ENCODE measurements at regions not wholly inside any gene's neighbourhood (a gene's known extent, or its start where the extent isn't known, plus 50 kb on each side); places are given as distances from the start of the nearest gene placed in this dataset.

DNA sequence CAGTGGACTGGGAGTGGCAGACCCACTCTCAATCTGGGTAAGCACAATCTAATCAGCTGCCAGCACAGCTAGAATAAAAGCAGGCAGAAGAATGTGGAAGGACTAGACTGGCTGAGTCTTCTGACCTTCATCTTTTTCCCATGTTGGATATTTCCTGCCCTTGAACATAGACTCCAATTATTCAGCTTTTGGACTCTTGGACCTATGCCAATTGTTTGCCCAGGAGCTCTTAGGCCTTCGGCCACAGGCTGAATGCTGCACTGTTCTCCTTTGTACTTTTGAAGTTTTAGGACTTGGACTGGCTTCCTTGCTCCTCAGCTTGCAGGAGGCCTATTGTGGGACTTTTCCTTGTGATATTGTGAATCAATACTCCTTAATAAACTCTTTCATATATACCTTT is 477.7 kb upstream of the ZNF385D start:
- POLR2A ChIA-PET, result no interaction called here
- H3K4me2 ChIP-seq (ENCODE audit: low read length), result no peak overlapping the region
- no peak overlapping the region for H3K27ac ChIP-seq (ENCODE audit: low read depth, low read length)
- H3K4me3 ChIP-seq (replicated peaks in 1 of 2; ENCODE audit: low read depth in 1 of 2, low read length in 2 of 2), result no peak overlapping the region
- no peak overlapping the region for H3K9ac ChIP-seq (ENCODE audit: low read length)
- DNase-seq (ENCODE audit: low read depth, low spot score) (no peak), ATAC-seq (no peak)
- BruUV-seq (replicated peaks), result no TSS peak
- H4K20me1 ChIP-seq (ENCODE audit: insufficient read depth), result no peaks in the 10 kb centered on the region
- RAD21 ChIA-PET (ENCODE audit: low non-redundant PET in 1 of 2, low total read pairs in 2 of 2, uncharacterized antibody in 2 of 2, unreplicated experiment in 2 of 2), result no interaction called here
- H3K27me3 ChIP-seq (ENCODE audit: insufficient read depth, low read length), result no peaks in the 10 kb centered on the region
- H3K9me2 ChIP-seq (ENCODE audit: insufficient read depth), result no peaks in the 10 kb centered on the region
- H3K4me1 ChIP-seq (ENCODE audit: control insufficient read depth in 1 of 2, insufficient read depth in 2 of 2, low read length in 2 of 2), result no peaks in the 10 kb centered on the region
- CTCF ChIA-PET, result no interaction called here
- H2AFZ ChIP-seq (ENCODE audit: low read depth, low read length, poor library complexity, severe bottlenecking), result no peak overlapping the region
- TF ChIP-seq ZFX (IDR thresholded peaks at IDR 0.05) (no peak), SRF (IDR thresholded peaks at IDR 0.05; ENCODE audit: low read depth) (no peak), RAD21 (IDR thresholded peaks at IDR 0.05; ENCODE audit: low read depth) (no peak), EZH2 (IDR thresholded peaks at IDR 0.05) (no peak), REST (IDR thresholded peaks at IDR 0.05; ENCODE audit: low read depth) (no peak), TCF7L2 (IDR thresholded peaks at IDR 0.05; ENCODE audit: borderline replicate concordance, extremely low read depth, insufficient read depth, insufficient read length) (no peak), EZH2phosphoT487 (IDR thresholded peaks at IDR 0.05; ENCODE audit: borderline replicate concordance) (no peak), EGR1 (IDR thresholded peaks at IDR 0.05; ENCODE audit: low read depth) (no peak), CEBPB (IDR thresholded peaks at IDR 0.05; ENCODE audit: low read depth) (no peak), YY1 (IDR thresholded peaks at IDR 0.05; ENCODE audit: extremely low read depth, insufficient replicate concordance, low read depth, low read length) (no peak), CBX3 (IDR thresholded peaks at IDR 0.05; ENCODE audit: low read depth) (no peak), FOSL1 (IDR thresholded peaks at IDR 0.05; ENCODE audit: low read depth) (no peak), MAX (IDR thresholded peaks at IDR 0.05) (no peak)
- TF ChIP-seq, protein P1, sequence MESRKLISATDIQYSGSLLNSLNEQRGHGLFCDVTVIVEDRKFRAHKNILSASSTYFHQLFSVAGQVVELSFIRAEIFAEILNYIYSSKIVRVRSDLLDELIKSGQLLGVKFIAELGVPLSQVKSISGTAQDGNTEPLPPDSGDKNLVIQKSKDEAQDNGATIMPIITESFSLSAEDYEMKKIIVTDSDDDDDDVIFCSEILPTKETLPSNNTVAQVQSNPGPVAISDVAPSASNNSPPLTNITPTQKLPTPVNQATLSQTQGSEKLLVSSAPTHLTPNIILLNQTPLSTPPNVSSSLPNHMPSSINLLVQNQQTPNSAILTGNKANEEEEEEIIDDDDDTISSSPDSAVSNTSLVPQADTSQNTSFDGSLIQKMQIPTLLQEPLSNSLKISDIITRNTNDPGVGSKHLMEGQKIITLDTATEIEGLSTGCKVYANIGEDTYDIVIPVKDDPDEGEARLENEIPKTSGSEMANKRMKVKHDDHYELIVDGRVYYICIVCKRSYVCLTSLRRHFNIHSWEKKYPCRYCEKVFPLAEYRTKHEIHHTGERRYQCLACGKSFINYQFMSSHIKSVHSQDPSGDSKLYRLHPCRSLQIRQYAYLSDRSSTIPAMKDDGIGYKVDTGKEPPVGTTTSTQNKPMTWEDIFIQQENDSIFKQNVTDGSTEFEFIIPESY (IDR thresholded peaks at IDR 0.05; ENCODE audit: extremely low read depth, insufficient replicate concordance, low read length), result no peak
- TF ChIP-seq, protein P2, sequence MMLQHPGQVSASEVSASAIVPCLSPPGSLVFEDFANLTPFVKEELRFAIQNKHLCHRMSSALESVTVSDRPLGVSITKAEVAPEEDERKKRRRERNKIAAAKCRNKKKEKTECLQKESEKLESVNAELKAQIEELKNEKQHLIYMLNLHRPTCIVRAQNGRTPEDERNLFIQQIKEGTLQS (IDR thresholded peaks at IDR 0.05), result no peak
- H3K36me3 ChIP-seq (ENCODE audit: control insufficient read depth in 1 of 2, insufficient read depth in 2 of 2, low read length in 2 of 2), result no peaks in the 10 kb centered on the region
- H3K9me3 ChIP-seq (ENCODE audit: control insufficient read depth in 1 of 2, insufficient read depth in 1 of 2, low read depth in 1 of 2, low read length in 2 of 2), result peaks cover 0 to 16% of the 10 kb centered on the region in 2 experiments; a peak in 2 of 4 replicates
- intact Hi-C loops (cut with micrococcal nuclease), result no loop called here
- H3K79me2 ChIP-seq (ENCODE audit: insufficient read depth, low read length), result no peaks in the 10 kb centered on the region
